MM.1S (cell line): ENCODE measurements at regions not wholly inside any gene's neighbourhood (a gene's known extent, or its start where the extent isn't known, plus 50 kb on each side); places are given as distances from the start of the nearest gene placed in this dataset.
"Not testable (repeated sequence)": the region's sequence is repeated elsewhere in the genome, so short reads cannot be mapped to it uniquely, and the experiment has no call there.

ENCODE experiments used
- EZH2 ChIP-seq: fragments of 300-600 bp; sonication (generic); optimal IDR thresholded peaks from 2 replicates; pipeline ENCODE3; 2017; ENCODE audit warnings: low read depth, mild to moderate bottlenecking, antibody characterized with exemption, low read length, mixed read lengths
- TF ChIP-seq, protein P1 (sequence below): fragments of 300-600 bp; sonication (generic); IDR thresholded peaks from 2 replicates; pipeline ENCODE4 v1.5.1; 2016; ENCODE audit warnings: antibody characterized with exemption, low read length, mixed read lengths

- TF ChIP-seq, protein P1, sequence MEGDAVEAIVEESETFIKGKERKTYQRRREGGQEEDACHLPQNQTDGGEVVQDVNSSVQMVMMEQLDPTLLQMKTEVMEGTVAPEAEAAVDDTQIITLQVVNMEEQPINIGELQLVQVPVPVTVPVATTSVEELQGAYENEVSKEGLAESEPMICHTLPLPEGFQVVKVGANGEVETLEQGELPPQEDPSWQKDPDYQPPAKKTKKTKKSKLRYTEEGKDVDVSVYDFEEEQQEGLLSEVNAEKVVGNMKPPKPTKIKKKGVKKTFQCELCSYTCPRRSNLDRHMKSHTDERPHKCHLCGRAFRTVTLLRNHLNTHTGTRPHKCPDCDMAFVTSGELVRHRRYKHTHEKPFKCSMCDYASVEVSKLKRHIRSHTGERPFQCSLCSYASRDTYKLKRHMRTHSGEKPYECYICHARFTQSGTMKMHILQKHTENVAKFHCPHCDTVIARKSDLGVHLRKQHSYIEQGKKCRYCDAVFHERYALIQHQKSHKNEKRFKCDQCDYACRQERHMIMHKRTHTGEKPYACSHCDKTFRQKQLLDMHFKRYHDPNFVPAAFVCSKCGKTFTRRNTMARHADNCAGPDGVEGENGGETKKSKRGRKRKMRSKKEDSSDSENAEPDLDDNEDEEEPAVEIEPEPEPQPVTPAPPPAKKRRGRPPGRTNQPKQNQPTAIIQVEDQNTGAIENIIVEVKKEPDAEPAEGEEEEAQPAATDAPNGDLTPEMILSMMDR = not testable (repeated sequence)
- TF ChIP-seq EZH2 = not testable (repeated sequence)
These were observed 224.4 kb downstream of the EXOC5 start for GRCh38 chr14:57044101-57044973.
